DMS114 treated with DMSO at 0.1 percent for 48 hours (cell line): ENCODE measurements at regions not wholly inside any gene's neighbourhood (a gene's known extent, or its start where the extent isn't known, plus 50 kb on each side); places are given as distances from the start of the nearest gene placed in this dataset.
"Not testable (repeated sequence)": the region's sequence is repeated elsewhere in the genome, so short reads cannot be mapped to it uniquely, and the experiment has no call there.

Experiments used
- DNase-seq: peaks from one replicate; lab custom pipeline; 2025; ENCODE audit not compliant: unreplicated experiment; lab: John Stamatoyannopoulos, UW

DNA sequence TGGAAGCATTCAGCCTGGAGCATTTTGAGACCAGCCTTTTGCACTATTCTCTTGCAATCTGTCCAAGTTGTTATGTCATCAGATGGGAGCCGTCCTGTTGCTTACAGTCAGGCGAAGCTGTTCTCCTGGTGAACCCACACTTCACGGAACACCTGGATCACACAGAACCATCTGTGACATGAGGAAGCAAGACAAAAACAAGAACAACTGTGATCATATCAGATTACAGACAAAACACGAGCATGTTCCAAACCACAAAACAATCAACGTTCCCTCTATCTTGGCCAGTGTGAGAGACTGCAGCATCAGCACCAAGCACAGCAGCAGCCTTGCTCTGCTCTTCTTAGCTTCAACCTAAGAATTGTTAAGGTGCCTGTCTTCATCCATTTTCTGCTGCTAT lies 180.5 kb upstream of the SFSWAP start:
- DNase-seq: no peak

DNA sequence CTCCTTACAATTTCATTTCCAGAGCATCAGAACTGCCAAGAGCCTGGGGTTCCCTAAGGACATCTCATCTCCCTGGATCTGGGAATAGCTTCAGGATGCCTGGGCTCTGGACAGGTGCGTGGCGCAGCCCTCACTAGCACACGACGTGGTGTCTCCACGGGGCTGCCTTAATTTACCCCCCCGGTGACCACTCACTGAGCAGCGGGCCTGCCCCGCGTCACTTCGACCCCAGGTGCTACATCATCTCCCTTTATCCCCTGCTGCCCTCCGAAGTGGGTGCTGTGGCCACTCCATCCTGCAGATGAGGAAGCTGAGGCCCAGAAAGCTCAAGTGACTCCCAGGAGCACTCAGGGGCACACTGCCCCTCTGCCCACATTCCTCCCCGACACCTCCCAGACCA lies 177.8 kb upstream of the SFSWAP start:
- no peak for DNase-seq

DNA sequence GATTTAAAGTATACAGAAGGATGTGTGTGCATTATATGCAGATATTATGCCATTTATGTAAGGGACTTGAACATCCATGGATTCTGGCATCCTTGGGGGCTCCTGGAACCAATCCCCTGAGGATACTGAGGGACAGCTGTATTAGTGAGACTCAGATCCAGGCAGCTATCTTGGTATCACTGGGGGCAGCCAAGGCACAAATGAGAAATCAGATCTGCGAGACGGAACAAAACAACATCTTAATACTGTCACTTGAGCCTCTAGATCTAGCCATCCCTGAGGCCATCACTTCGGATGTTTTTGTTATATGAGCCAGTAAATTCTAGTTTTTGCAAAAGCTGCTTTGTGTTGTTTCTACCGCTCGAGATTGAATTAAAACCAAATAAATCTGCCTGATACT lies 175.1 kb upstream of the SFSWAP start:
- no peak for DNase-seq

DNA sequence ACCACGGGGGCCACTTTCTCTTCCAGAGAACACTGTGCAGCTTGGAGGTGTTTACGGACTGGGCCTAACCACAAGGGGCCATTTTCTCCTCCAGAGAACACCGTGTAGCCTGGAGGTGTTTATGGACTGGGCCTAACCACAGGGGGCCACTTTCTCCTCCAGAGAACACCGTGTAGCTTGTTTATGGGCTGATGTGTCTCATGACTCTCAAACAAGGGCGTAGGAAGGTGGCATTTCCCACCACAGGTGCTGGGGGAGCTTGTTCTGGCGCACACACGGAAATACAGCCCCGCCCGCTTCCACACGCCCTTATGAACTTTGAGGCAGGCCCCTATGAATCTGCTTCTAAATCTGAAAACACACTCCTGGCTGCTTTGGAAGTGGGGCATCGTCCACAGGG lies 174.6 kb upstream of the SFSWAP start:
- no peak for DNase-seq

DNA sequence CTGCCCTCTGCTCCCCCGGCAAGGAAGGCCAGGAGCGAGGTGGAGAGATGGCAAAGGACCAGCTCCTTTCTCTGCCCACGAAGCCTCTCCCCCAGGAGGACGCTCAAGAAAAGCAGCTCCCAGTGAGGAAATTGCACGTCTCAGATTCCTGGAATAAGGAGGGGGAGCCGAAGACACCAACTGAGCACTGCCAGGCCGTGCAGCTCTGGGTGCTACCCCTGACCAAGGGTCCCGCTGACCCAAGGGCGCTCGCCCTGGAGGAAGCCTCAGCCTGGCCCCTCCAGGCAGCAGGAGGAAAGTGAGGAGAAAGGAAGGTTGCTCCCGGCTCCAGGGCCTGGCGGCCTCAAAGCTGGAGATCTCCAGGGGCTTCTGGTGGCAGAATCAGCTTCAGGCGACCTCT lies 174.1 kb upstream of the SFSWAP start:
- DNase-seq: no peak

DNA sequence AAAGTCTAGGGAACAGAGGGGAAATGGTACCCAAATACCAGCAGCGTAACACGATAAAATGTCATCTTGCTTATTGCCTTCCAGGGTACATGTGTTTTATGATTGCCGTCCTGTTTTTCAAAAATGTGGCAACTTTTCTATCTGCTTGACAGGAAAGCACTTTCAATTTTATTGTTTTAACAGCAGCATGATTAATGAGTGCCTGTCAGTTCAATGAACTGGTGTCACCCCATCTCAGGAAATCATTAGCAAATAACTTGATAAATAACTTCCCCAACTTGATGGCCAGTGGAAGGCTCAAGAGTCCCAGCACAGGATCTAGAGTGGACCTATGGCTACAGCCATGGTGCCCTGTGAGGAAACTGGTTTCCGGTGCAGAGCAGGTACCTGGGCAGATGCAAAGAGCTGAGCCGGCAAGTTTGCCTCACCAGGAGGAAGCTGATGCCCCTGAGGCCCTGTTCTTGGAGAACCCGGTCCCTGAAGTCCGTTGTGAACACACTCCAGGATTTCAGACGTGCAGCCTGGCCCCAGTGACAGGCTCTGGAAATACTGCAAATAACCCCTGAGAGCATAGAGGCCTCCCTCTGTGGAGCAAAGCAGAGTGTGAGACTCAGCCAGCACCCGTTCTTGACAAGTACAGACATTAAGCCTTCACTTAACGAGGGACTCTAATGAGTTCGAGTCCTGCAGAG lies 173.5 kb upstream of the SFSWAP start:
- no peak for DNase-seq

DNA sequence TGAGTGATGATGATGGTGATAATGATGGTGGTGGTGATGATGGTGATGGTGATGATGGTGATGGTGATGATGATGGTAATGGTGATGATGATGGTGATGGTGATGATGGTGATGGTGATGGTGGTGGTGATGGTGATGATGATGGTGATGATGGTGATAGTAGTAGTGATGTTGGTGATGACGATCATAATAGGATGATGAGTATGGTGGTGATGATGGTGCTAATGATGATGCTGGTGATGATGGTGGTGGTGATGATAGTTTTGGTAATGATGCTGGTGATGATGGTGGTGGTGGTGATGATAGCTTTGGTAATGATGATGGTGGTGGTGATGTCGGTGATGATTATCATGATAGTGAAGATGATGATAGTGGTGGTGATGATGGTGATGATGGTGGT lies 171.5 kb upstream of the SFSWAP start:
- no peak for DNase-seq

DNA sequence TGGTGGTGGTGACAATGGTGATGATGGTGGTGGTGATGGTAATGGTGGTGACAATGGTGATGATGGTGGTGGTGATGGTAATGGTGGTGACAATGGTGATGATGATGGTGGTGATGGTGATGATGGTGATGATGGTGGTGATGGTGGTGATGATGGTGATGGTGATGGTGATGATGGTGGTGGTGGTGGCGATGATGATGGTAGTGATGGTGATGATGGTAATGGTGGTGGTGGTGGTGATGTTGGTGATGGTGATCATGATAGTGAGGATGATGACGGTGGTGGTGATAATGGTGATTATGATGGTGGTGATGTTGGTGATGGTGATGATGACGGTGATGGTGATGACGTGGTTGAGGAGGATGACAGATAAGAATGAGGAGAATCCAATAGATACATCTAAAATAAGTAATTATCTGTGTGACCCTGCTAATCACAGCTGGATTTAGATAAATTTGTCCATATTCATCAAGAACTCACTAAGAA lies 170.7 kb upstream of the SFSWAP start:
- DNase-seq: no peak

DNA sequence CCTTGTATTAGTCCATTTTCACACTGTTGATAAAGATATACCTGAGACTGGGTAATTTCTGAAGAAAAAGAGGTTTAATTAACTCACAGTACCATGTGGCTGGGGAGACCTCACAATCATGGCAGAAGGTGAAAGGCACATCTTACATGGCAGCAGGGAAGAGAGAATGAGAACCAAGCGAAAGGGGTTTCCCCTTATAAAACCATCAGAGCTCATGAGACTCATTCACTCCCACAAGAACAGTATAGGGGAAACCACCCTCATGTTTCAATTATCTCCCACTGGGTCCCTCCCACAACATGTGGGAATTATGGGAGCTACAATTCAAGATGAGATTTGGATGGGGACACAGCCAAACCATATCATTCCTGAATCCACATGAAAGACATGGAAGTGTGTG lies 169.4 kb upstream of the SFSWAP start:
- not testable (repeated sequence) for DNase-seq

DNA sequence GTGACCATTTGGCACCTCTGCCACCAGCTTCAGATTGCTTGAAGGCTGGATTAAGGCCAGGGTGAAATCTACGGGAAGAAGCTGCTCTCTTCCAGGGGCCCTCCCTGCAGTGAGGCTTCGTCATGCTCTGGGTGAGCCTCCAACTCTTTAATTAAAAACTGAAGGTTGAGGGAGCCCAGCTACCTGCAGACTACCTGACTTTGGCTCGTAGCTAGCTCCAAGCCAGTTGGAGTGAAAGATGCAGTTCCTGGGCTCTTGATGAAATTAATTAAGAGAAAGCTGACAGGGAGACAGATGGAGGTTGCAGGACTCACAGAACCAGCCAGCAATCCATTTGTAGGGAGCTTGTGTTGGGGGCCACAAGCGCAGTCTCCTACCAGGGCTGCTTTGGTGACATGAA lies 168.5 kb upstream of the SFSWAP start:
- no peak for DNase-seq

DNA sequence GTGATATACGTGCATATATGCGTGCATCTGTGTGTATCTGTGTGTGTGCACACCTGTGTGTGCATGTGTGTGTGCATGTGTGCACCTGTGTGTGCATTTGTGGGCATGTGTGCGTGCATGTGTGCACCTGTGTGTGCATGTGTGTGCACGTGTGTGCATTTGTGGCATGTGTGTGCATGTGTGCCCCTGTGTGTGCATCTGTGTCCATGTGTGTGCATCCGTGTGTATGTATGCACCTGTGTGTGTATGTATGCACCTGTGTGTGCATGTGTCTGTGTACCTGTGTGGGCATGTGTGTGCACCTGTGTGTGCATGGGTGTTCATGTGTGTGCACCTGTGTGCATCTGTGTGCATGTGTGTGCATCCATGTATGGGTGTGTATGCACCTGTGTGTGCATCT lies 167.8 kb upstream of the SFSWAP start:
- no peak for DNase-seq

DNA sequence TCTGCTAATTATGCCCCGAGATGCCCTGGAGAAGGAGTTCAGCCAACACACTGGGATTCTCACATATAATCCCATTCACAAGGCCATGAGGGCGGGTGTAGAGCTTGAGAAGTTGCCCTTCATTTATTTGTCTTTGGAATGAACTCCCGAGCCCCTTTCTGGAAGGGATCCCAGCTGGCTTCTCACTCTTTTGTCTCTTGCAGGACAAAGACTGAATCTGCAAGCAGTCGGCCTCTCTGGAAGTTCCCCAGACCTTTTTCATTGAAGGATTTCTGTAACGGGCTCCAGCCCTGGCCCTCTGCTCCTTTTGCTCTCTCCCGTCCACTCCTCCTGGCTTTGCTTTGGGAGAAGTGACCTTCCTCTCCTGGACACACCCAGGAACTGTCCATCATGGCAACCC lies 163.3 kb upstream of the SFSWAP start:
- no peak for DNase-seq

DNA sequence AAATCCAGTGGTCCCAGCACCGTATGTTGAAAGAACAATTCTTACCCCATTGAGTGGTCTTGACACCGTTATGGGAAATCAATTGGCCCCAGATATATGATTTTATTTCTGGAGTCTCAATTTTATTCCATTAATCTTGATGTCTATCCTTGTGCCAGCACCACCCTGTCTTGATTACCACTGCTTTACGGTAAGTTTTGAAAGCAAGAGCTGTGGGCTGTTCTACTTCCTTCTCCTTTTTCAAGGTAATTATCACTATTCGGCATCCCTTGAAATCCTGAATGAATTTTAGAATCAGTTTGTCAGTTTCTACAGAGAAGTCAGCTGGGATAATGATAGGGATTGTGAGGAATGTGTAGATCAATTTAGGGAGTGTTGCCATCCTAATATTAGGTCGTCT lies 160.8 kb upstream of the SFSWAP start:
- no peak for DNase-seq

DNA sequence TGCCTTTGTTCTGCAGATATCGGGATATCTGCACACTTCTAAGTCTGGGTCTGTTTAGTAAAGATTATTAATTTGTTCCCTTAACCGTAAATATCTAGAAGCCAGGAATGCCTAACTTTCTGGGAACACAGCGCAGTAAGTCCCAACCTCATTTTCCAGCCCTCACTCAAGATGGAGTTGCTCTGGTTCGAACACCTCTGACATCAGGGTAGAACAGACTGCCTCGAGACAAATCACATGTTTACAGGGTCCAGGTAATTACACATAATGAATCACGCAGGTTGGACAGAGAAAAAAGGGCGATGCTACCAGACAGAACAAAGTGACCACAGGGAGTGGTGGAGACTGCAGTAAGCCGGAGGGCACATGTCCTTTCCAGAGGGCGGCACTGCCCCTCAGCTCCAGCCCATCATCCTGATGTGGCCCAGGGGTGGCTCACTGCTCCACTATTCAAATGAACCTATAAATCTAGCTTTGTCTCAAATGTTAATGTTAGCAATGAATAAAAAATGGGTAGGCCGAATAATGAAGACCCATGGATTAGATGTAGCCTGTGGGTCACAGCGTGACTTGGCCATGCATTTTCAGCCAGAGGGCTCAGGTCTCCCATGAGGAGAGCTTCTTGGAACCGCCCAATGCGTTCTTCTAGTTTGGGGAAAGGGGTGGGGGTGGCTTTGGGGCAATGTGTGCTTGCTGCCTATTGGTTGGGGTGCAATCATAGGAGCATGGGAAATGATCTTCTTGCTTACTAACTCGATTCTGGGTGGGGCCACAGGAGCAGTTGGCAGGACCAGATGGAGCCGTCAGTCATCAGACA lies 159.0 kb upstream of the SFSWAP start:
- DNase-seq: no peak

DNA sequence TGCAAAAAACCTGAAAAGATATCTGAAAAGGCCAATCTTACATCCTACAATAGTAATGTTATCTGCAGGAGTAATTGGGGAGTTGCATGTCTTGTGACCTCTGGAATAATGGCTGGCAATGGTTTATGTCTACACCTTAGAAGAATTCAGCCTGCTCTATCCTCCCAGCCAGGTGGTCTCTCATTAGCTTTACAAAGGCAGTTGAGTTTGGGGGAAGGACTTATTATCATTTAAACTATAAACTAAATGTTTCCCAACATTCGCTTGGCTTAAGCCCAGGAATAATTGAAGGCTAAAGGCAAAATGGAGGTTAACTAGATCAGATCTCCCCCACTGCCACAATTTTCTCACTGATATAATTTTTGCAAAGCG lies 158.4 kb upstream of the SFSWAP start:
- no peak for DNase-seq

DNA sequence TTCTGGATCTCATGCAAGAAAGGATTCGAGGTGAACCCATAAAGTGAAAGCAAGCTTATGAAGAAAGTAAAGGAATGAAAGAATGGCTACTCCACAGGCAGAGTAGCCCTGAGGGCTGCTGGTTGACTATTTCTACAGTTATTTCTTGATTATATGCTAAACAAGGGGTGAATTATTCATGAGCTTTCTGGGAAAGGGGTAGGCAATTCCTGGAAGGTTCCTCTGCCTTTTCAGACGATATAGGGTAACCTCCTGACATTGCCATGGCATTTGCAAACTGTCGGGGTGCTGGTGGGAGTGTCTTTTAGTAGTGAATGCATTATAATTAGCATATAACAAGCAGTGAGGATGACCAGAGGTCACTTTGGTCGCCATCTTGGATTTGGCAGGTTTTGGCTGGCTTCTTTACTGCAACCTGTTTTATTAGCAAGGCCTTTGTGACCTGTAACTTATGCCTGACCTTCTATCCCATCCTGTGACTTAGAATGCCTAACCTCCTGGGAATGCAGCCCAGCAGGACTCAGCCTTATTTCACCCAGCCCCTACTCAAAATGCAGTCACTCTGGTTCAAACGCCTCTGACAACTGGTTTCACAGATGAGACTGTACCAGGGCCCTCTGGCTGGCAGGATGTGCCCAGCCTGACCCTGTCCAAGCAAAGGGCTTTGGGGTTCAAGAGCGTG lies 157.7 kb upstream of the SFSWAP start:
- DNase-seq: no peak

DNA sequence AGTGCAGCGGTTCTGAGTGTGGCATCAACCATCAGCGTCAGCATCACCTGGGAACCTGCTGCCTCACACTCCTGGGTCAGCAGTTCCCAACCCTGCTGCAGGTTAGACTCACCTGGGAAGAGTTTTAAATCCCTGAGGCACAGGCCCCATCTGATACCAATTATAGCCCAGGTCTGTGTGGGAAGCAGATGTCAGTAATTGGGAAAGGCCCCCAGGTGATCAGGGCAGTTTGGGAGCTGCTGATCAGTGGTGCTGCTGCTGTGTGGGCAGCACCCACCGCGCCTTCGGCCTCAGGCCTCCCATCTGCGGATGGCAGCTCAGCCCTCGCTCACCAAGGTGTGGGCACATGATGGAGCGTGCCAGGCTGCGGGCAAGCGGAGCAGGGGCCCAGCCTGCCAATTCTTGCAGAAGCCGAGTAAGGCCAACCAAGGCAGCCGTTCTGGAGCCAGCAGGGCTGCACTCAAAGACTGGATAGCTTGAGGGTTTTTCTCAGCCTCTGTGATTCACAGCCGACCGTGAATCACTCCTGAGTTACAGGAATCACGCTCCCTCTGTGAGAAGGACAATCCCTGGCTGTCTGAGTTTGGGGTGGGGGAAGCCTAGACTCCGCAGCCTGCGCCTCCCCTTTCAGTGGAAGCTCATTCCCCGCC lies 155.6 kb upstream of the SFSWAP start:
- DNase-seq: no peak

DNA sequence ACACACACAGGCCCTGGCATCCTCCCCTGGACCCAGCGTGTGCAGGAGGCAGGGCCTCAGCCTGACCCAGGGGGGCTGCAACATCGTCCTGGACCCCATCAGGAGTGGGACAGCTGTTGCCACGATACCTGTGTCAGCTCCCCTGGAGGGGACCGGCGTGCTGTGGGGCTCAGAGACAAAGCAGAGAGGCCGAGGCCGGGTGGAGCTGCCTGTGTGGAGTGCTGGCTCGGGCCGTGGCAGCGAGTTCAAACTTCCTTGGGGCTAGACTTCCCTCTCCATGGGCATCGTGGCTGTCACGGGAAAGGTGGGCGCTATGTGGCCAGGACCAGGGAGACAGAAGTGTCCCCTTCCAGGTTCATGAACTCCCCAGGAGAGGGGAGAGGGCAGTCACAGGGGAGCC lies 155.0 kb upstream of the SFSWAP start:
- no peak for DNase-seq

DNA sequence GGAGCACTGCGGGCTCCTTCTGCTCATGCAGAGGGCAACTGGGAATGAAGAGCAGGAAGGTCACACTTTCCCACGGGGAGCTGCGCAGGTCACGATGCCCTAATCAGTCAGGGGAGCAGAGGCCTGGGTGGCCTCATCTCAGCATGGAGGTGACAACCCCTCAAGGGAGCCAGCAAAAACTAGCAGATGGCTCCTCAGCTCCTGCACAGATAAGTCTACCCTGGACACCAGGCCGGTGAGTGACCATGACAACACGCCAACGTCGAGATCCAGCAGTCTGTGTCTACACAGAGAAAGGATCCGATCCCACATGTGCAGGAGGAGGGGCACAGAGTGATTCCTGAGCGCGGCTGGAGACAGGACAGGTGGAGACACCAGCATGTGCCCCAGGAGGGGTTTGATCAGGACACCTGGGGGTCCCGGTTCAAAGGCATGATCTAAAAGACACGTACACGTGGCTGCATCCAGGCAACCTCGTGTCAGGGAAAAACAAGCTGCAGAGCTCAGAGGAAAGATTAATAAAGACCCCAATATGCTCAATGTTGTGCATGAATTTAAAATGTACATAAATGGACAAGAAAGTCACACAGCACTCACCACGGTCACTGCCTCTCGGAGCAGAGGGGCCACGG lies 153.7 kb upstream of the SFSWAP start:
- no peak for DNase-seq

DNA sequence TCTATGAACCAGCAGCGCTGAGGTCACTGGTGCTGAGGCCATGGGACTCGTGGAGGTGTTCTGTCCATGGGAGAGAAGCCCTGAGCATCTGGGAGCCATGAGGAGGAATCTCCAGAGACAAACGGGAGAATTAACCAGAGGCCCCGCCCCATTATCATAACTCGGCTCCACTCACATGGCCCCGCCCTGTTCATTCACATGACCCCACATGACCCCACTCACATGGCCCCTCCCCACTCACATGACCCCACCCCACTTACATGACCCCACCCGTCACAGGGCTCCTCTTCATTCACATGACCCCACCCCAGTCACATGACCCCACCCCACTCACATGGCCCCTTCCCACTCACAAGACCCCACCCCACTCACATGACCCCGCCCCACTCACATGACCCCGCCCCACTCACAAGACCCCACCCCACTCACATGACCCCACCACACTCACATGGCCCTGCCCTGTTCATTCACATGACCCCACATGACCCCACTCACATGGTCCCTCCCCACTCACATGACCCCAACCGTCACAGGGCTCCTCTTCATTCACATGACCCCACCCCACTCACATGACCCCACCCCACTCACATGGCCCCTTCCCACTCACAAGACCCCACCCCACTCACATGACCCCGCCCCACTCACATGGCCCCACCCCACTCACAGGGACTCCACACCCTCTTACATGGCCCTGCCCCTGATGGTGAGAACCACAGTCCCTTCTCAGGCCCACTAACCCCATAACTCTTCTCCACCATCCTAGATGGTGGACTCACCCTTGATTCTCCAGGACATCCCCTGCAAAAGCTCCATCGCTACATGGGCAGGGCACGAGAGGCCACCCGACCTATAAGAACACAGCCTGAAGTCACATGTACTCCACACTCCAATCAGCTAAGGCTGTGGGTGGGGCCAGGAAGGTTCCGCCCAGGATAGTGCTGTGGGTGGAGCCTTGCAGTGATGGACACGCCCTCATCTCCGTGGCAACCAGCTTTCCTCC lies 151.1 kb upstream of the SFSWAP start:
- DNase-seq: peak; percentile 16
